GM19397 (cell line): ENCODE measurements at regions not wholly inside any gene's neighbourhood (a gene's known extent, or its start where the extent isn't known, plus 50 kb on each side); places are given as distances from the start of the nearest gene placed in this dataset.
"Not testable (repeated sequence)": the region's sequence is repeated elsewhere in the genome, so short reads cannot be mapped to it uniquely, and the experiment has no call there.

Experiments
- ATAC-seq: cut with Tn5 transposase; IDR thresholded peaks from one replicate; pipeline ENCODE4 v1.9.1; 2021; ENCODE audit warnings: mild to moderate bottlenecking, moderate library complexity; ENCODE audit not compliant: unreplicated experiment

GRCh38 chr6:6932968-6933367, 174.8 kb upstream of the RREB1 start:
- ATAC-seq, result no peak

- no peak for ATAC-seq
Observed at GRCh38 chr6:6940031-6941025, 167.4 kb upstream of the RREB1 start.

GRCh38 chr6:6941201-6941600, 166.6 kb upstream of the RREB1 start:
- no peak for ATAC-seq

GRCh38 chr6:6942091-6942490, 165.7 kb upstream of the RREB1 start:
- no peak for ATAC-seq

GRCh38 chr6:6942831-6943230, 164.9 kb upstream of the RREB1 start:
- no peak for ATAC-seq

GRCh38 chr6:6943421-6943820, 164.3 kb upstream of the RREB1 start:
- no peak for ATAC-seq

- ATAC-seq, result no peak
Observed at GRCh38 chr6:6946206-6947155, 161.3 kb upstream of the RREB1 start.

- ATAC-seq, result no peak
Observed at GRCh38 chr6:6950373-6951145, 157.2 kb upstream of the RREB1 start.

- no peak for ATAC-seq
Observed at GRCh38 chr6:6951355-6951754, 156.4 kb upstream of the RREB1 start.

GRCh38 chr6:6952484-6952883, 155.3 kb upstream of the RREB1 start:
- no peak for ATAC-seq

GRCh38 chr6:6952927-6953326, 154.8 kb upstream of the RREB1 start:
- ATAC-seq, result not testable (repeated sequence)

GRCh38 chr6:6960571-6961251, 147.1 kb upstream of the RREB1 start:
- no peak for ATAC-seq

- no peak for ATAC-seq
Observed at GRCh38 chr6:6962086-6962485, 145.7 kb upstream of the RREB1 start.

- no peak for ATAC-seq
Observed at GRCh38 chr6:6962699-6963098, 145.1 kb upstream of the RREB1 start.

GRCh38 chr6:6963390-6963789, 144.4 kb upstream of the RREB1 start:
- ATAC-seq, result not testable (repeated sequence)

GRCh38 chr6:6964675-6965074, 143.1 kb upstream of the RREB1 start:
- ATAC-seq, result no peak

GRCh38 chr6:6966127-6966526, 141.6 kb upstream of the RREB1 start:
- no peak for ATAC-seq

GRCh38 chr6:6966569-6966968, 141.2 kb upstream of the RREB1 start:
- no peak for ATAC-seq

- ATAC-seq, result no peak
Observed at GRCh38 chr6:6968357-6968730, 139.4 kb upstream of the RREB1 start.
